Smooth muscle cell of the brain vasculature (primary cell): ENCODE measurements at regions not wholly inside any gene's neighbourhood (a gene's known extent, or its start where the extent isn't known, plus 50 kb on each side); places are given as distances from the start of the nearest gene placed in this dataset.

ENCODE experiments used
- DNase-seq: peaks from one replicate; pipeline ENCODE4 v3.0.0-alpha.2; 2012; ENCODE audit warnings: low read depth, low spot score

DNA sequence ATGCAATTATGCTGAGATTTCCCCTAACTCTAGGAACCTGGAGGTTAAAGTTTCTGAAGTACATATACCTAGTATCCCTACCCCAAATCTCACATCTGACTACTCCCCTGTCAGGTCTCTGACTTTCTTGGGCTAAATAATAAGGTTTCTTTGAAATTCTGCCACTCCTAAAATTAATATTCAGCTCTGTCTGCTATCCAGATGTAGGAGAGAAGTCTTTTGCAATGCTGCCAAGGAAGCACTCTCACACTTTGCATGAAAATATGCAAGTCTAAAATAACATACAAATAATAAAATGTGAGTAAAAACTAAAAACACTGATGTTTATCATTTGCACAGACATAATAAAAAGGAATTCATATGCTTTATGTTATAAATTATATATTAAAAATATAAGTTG lies 196.9 kb upstream of the LRFN5 start:
- DNase-seq, result no peak

DNA sequence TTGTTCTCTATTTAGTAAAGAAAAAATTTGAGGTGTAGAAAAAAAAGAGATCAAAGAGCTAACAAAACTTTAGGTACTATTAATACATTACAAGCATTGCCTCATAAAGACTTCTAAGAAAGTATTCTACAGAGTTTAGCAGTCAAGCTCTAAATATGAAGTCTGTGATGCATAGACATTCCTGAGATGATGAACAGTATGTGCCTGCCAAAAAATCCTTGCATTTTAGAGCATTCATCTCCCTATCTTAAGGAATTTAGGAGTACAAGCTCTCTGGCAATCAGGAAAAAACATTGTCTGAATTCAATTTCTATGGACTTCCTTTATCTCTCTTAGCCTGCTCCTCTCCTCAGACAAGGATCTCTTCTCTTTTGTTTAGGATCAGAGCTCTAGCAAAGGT lies 202.6 kb upstream of the LRFN5 start:
- DNase-seq, result no peak

DNA sequence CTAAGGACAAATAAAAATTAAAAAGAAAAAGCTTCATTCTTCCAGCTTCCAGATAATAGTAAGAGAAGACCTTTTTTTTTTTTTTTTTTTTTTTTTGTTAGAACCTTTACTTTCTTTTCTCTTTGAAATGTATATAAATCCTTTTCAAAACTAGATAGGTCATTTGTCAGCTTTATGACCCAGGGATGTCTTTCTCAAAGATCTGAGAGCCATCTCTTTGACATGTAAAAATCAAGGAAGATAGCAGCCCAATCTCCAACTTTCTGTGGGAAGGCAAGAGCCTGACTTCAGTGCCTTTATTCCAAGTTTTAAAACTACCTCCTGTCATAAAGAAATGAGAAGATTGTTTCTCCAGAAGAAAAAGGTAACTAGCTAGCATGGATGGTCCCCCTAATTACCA lies 203.3 kb upstream of the LRFN5 start:
- DNase-seq, result no peak

DNA sequence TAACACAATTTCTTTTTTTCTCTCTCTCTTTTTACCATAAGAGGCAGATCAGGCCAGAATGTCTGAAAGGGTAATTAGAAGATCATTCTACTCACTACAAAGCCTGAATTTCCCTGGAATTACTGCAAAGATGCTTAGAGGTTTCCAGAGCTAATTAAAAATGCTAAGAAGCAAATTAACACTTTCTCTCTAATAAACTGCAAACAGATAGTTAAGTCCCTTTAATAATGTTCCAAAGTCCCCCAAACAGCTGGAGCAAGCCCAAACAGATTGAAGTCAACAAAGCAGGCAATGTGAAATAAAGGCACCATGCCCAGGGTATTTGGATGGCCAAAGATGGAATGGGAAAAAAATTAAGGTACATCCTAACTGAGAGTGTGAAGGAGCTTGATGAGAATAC lies 208.8 kb upstream of the LRFN5 start:
- no peak for DNase-seq

DNA sequence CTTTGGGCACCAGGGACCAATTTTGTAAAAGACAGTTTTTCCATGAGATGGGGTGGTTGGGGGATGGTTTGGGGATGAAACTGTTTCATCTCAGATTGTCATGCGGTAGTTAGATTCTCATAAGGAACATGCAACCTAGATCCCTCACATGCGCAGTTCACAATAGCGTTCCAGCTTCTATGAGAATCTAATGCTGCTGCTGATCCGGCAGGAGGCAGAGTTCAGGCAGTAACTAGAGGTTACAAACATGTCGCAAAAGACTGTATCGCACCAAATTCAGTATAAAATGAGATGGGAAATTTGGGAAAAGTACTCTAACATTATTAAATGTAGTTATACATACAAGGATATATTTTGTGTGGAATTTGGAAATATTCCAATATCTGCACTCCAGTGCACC lies 213.2 kb upstream of the LRFN5 start:
- no peak for DNase-seq

DNA sequence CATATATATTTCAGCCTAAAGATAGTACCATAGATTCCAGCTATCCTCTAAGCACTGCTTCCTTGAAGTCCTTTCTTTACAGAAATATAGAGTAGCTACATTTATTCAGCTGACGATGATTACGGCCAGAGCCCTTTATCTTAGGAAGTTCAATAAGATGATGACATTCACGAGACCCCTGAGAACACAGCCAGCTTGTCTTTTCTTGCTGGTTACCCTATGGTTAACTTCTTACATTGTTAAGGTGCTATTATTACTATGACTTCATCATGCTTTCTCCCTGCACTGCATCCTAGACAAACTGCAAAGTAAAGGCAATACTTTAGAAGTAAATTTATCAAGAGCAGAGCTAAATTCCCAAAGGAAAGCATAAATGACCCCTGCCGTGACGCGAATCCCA lies 214.4 kb upstream of the LRFN5 start:
- no peak for DNase-seq

DNA sequence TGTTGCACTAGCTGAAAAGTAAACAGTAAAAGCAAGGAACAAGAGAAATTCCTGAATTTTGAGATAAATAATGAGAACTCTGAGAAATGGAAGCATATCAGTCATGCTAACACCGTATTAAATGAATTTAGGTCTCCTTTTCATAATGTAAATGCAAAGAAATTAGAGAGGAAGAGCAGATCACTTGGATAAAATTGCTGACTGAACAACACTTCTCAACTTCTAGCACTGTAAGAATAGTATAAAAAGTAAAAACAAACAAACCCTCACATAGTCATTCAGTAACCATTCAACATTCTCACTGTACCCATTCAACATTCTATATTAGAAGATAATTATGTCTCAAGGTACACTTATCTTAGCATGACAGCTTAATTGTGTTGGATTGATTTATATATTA lies 217.3 kb upstream of the LRFN5 start:
- no peak for DNase-seq

DNA sequence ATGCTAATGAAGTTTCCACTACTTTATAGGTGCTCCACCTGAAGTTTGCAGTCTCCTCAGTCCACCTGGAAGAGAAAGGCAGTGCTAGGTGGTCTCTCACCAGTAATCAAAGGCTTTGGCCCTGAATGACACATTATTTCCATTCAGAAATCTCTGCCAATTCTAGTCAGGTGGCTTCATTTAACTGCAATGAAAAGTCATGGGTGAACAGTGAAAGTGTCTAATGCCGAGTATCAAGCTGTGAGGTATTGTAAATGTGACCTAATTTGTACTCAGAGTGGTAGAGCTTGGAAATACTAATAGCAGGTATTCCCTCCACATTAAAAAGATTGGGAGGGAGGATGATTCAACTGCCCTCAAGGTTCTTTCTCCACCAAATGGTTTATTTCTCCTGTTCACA lies 220.9 kb upstream of the LRFN5 start:
- DNase-seq, result no peak

DNA sequence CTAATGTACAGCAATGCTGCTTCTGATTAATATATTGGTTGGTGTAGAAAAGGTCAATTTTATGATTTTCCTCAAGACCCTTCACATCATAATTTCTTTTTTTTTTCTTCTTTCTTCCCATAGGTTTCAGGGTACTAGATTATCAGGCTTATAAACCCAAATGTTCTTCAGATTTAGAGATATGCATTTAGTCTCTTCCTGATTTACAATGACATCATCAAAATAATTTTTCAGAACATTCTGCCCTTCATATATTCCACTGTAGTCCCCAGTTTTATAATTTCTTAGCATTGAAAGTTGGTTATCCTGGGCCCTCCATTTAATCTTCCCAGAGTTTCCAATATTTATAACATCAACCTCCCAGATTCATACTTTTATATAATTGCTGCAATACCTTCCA lies 226.7 kb upstream of the LRFN5 start:
- DNase-seq, result no peak

DNA sequence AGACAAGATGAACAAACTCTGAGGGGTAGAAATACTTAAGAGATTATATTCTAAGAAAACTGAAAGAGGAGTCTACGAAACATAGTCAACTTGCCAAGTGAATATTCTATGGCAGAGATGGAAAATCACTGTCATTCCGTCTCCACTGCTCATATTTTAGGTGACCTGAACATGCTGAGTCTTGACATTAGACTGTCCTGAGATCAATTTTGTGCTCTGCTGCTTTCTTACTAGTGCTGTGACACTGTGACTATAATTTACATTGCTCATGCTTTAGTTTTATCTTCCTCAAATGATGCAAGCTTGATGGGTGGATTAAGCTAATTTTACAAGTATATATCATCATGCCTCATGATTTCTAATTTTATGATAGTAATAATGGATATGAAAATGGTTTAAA lies 228.2 kb upstream of the LRFN5 start:
- no peak for DNase-seq

DNA sequence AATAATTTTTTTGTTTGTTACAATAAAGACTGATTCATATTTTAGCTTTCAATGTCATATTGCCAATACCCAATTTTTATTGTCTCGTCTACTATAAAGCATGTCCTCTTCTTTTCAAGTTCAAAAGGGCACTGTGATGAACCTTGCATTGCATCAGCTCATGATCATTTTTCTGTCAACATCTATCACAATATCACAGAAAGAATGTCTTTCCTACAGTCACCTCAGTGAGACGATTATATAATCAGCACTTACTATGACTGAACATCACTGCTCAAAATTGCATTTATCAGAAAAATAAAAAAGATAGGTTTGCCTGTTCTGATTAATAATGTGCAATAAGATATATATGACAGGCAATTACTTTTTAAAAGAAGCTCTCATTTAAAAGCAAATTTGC lies 228.7 kb upstream of the LRFN5 start:
- DNase-seq, result no peak

DNA sequence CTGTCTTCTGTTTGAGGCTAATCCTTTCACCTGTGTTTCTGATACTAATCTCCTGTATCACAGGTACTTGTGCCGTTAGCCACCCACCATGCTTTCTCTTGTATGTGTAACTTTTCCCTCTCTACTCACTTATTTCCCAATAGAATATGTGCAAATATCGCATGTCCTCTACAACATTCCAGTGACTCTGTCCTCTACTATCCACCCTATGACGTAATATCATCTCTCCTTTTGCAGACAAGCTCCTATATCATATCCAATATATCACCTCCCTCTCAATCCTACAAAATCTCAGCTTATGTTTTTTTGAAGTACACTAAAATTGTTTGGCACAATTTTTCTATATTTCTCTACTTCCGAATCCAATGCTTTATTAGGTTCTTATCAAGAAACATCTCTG lies 232.6 kb upstream of the LRFN5 start:
- DNase-seq, result no peak

DNA sequence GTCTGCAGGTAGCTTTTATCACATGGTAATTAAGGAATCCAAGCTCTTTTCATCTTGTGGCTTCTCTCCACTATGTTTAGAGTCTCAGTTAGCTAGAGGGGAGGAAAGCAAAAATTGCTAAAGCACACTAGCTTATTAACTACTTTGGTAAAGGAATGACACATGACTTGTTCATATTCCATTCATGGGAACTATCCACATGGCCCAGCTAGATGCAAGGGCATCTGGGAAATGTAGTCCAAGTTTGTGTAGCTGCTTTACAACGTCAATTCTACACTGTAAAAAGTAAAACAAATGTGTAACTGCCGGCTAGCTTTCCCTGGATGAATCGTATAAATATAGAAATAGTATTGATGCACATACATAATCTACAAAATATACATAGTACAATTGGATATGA lies 244.5 kb upstream of the LRFN5 start:
- no peak for DNase-seq

DNA sequence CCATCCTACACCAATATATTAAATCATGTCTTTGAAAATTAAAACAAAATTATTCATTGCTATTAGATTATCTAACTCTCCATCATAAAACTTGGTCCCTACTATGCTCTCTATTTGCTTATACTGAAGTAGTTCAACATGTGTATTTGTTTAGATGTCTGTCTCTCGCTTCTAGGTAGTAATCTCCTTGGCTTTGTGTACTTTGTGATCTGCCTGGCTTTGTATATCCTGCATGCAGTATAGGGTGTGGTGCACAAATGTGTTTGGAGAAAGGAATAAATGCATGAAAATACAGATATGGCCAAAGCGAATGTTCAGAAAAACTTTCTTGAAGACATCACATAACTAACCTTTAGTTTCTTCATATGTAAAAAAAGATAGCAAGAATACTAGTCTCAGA lies 246.6 kb upstream of the LRFN5 start:
- DNase-seq, result no peak

DNA sequence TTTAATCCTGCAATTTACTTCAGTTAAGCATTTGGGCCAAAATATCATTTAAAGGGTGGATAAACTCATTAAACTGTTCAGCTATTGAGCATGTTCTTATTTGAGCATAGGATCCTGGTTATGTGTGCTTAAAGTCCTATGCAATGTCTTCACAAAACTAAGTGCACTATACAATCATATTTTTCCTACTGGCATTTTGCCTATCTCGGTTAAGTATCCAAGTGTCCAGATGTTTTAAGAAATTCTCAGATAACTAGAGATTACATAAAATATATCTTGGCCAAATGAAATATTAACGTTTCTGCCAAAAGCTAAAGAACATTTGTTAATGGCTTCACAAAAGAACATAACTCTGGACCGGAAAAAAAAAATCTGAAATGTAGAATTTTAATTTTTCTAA lies 250.8 kb upstream of the LRFN5 start:
- no peak for DNase-seq

DNA sequence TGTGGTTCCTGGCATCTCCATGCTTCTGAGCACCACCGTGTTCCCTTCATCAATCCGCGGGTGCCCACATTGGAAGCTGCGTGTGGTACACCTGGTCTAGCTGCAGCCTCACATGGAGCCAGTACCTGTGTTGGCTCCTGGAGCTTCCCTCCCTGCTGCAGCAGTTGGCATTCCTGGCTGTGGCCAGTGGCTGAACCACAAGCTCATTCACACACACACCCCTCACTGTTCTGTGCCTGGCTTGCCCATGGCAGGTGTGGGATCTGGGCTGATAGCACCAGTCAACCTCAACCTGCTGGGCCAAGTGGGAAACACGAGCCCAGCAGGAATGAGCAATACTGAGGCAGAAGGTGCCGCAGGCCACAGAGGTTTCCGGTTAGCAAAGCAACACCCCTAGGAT lies 256.2 kb upstream of the LRFN5 start:
- no peak for DNase-seq

DNA sequence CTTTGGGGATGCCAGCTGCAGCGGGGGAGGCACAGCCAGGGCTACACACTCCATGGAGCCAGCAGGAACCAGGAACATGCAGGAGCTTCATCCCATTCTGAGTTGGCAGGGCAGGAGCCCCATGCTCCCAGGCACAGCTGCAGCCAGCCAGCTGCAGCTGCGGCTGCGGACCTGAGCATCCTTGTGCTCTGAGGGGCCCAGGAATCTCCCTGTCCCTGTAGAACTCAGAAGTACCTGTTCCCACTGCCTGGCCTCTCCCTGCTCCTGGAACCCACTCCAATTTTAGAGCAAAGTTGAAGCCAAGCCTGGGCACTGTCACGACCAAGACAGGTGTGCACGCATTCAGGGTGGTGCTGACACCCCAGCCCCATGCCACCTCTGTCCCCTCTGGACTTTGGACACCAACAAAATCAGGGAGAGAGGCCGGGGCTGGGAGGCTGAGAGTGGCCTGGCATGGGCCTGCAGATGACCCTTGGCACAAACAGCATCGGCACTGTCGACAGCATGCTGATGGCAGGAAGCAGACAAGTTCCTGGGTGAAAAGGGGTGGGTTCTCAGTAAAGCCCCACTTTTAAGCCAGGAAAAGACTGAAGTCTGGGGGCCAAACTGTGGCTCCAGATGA lies 257.3 kb upstream of the LRFN5 start:
- no peak for DNase-seq

DNA sequence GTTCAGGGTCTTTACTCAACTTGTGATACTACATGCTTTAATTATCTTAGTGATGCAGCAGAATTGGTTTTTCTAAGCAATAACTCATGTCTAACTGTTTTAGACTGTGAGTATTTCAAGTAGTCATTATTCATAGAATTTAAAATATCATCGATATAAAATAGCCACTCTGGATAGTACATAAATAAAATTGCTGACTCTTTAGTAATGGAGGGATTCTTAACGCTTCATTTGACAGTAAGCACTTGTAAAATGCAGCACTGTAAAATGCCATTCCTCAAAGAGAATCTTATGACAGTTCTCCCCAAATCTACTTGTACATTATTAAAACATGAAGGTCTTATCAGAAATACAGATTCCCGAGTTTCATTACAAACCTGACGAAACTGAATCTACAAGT lies 262.8 kb upstream of the LRFN5 start:
- no peak for DNase-seq

DNA sequence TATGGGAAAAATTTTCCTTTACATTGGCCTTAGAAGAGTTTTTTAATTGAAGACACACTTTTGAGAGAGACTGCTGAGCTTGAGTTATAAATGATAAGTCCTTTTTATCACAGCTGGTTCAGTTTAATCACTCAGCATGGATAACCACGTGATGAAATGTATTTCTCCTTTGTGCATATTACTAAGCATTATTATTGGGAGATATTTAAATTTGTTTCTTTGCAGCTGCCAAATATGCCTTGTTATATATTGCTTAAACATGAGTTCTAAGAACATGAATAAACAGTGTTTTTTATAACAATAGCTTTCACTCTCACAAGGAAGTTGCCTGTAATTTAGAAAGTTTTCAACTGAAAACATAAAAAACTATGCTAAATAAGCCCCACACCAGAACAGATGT lies 293.5 kb upstream of the LRFN5 start:
- DNase-seq, result no peak

DNA sequence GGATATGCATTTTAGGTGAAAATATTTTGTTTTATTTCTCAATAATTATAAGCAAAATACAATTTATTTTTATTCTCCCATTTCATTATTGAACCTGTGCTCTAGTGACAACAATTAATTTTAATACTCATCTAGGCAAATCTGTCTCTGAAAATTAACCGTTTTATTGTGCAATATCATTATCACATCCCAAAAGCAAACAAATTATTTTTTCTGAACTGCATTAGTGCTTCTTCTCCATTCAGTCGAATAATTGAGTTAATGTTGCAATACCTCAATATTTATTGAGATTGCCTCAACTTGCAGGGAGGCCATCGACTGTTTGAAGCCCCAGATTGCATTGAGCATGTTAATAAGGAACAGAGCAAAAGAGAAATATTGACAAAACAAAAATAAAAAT lies 303.2 kb upstream of the LRFN5 start:
- no peak for DNase-seq

DNA sequence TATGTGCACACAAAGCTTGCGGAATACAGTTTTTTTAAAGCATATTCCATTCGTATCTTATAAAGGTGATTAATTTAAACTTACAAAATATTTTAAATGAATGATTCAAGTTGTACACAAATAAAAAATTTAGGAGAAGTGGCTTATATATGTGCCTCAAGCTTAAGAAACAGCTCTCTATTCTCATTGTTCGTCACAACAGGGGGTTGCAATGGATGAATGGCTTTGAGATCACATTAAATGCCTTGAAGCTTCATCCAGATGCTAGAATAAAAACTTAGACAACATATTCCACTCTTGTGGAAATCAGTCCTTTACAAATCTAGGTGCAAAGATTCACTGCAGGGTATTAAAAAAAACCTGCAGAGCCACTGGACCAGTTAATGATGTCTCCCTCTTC lies 303.9 kb upstream of the LRFN5 start:
- DNase-seq, result no peak

DNA sequence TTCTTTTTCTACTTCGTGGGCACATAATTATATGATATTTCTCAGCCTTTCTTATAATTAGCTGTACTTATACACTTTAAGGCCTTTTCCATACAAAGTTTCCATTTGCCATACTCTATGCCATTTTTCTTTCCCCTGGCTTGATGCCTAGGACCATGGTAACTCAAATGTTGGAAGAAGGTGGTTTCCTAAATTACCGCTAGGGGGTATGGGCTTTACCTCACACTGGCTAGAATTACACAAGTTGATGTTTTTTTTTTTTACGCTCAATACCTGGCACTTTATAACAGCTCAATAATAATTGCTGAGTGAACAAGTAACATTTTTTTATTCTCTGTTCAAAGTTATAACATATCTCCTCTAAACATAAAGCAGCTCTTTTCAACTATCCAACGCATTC lies 306.8 kb upstream of the LRFN5 start:
- no peak for DNase-seq

DNA sequence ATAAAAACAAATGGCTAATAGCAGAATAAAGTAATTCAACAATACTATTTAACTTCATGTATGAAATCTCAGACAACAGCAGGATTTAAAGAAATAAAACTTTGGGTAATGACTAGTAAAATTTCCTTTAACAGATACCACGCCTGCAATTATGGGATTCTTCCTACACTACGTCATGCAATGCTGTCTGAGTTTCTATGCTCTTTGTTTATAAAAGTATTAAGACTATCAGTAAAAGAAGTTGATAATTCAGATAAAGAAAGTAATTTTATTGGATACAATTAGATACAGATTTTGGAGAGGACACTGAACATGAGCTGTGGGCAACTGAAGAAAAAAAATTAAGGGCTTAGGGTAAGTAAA lies 308.4 kb upstream of the LRFN5 start:
- DNase-seq, result no peak

DNA sequence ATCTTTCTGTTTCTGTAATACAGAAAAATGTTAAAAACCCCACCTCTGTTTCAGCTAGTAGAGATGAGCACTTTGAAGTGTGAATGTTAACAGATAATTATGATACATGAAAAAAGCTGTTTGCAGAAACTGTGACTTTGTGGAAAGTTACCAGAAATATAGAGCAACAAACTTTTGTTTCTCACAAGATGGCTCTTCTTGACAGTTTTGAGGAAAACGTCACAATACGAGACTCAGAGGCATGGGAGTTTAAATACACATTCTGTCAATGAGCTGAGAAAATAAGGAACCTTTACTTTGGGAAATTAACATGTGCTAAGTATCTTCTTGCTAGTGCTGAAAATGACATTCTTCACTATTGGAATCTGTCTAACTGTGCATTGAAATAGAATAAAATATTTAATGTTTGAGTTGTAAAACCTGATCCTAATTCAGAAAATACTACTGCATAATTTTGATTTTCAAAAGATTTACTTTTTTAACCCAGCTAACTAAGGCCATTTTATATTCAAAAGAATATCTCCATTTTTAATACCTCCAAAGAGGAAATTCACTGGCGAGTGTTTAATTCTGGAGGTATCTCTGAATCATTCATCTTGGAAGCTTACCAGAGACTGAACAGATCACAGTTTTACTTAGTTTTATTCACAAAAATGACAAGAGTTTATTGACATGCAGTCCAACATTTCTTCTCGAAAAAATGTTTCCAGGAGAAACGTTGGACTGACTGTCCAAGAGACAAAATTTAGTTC lies 308.9 kb upstream of the LRFN5 start:
- DNase-seq, result no peak
